Esophagus muscularis mucosa (tissue), 4 donors: ENCODE measurements at regions not wholly inside any gene's neighbourhood (a gene's known extent, or its start where the extent isn't known, plus 50 kb on each side); places are given as distances from the start of the nearest gene placed in this dataset.

Experiments
- DNase-seq: peaks from one replicate; pipeline ENCODE4 v3.0.0-alpha.2; 2017; ENCODE audit errors: extremely low spot score
- H3K27ac ChIP-seq, 4 donors: fragments of 200-600 bp; sonication (generic); replicated peaks in 1 of 4; 1 replicate in 3 of 4; 2 replicates in 1 of 4; pipeline ENCODE4 v1.5.1; 2016 to 2019; ENCODE audit warnings: mild to moderate bottlenecking in 1 of 4
- H3K27me3 ChIP-seq, 4 donors: fragments of 200-600 bp; sonication (generic); one replicate each; pipeline versions ENCODE4 v1.5.1 to v1.6.0; 2016 to 2019
- H3K36me3 ChIP-seq, 4 donors: fragments of 200-600 bp; sonication (generic); one replicate each; pipeline ENCODE4 v1.5.1; 2016 to 2019
- H3K4me1 ChIP-seq, 4 donors: fragments of 200-600 bp; sonication (generic); one replicate each; pipeline ENCODE4 v1.5.1; 2016 to 2019
- H3K4me3 ChIP-seq, 4 donors: fragments of 200-600 bp; sonication (generic); 1 replicate in 2 of 4; 2 replicates in 2 of 4; pipeline ENCODE4 v1.5.1; 2016 to 2019; ENCODE audit warnings: mild to moderate bottlenecking in 4 of 4, moderate library complexity in 1 of 4
- H3K9me3 ChIP-seq, 4 donors: fragments of 200-600 bp; sonication (generic); 1 replicate in 3 of 4; 2 replicates in 1 of 4; pipeline ENCODE4 v1.5.1; 2016 to 2019
- EP300 ChIP-seq: sonication (generic); formaldehyde crosslinking; IDR thresholded peaks from one replicate; pipeline ENCODE4 v1.6.1; 2017; ENCODE audit warnings: antibody characterized with exemption
- POLR2A ChIP-seq: fragments of 450-650 bp; IDR thresholded peaks from one replicate; pipeline ENCODE4 v1.6.1; 2017; ENCODE audit warnings: antibody characterized with exemption, moderate library complexity, mild to moderate bottlenecking, low read depth
- POLR2AphosphoS5 ChIP-seq, 2 donors: sonication (generic); formaldehyde crosslinking; IDR thresholded peaks; one replicate each; pipeline ENCODE4 v1.6.1; 2017; ENCODE audit warnings: antibody characterized with exemption in 2 of 2
- WGBS: methylation state at CpG from one replicate; pipeline ENCODE4 v1.1.5; 2018; 5-methylcytosine and 5-hydroxymethylcytosine counted together
- intact Hi-C: fragments of 100-400 bp; cut with DNase I; formaldehyde crosslinking; loops from one replicate; pipeline ENCODE4 v1.15.1; 2023
- TF ChIP-seq, protein P1 (sequence below), 3 experiments: fragments of 200-600 bp in 2 of 3; fragments of 450-650 bp in 1 of 3; sonication (generic) in 2 of 3; IDR thresholded peaks; one replicate each; pipeline ENCODE4 v1.5.1; 2017 to 2019; ENCODE audit warnings: antibody characterized with exemption in 3 of 3, mild to moderate bottlenecking in 2 of 3, moderate library complexity in 1 of 3

DNA sequence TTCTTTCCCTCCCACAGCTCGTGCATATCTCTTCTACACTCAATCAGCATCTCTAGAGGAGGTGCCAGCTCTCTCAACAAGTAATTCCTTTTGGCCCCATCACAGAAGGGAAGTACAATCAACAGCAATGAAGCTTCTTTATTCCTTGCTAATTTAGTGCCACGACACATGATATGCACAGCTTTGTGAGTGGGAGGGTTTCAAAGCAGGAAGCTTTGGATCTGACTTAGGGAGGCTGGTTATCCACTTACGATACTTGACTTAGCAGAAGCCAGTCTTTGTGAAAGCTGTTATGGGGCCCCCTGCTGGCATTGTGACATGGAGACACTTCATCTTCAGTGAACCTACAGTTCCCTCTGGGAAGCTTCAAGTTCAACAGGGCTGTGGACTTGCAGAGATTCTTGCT is 81.0 kb downstream of the TMEM100 start:
- intact Hi-C loops, result loop anchor here (5.0 kb wide), 1 partner anchor 114 kb away; no protein-coding TSS in a partner anchor

DNA sequence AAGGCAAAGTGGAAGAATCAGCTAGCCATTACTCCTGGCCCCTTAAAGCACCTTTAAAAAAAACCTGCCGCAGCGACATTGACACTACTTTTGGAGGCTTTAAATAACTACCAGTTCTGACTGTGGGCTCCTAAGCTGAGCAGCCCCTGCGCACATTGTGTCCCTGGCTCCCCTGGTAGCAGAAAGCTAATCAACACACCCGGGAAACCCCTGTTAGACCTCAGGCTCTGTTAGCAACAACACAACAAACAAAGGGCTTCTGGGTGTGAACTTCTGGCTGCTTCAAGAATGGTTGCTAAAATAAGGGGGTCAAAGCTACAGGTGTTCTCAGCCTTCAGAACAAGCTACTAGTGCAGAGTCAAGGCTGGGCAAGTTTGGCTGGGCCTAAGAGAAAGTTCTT is 83.6 kb downstream of the TMEM100 start:
- Histone ChIP-seq H3K4me3 (no peak overlapping the region), H3K36me3 (no peaks in the 10 kb centered on the region), H3K9me3 (no peaks in the 10 kb centered on the region), H3K27ac (no peak overlapping the region), H3K27me3 (no peaks in the 10 kb centered on the region), H3K4me1 (peaks cover 5 to 14% (median 11%) of the 10 kb centered on the region in 4 donors)
- 92% methylated on average over 3 of the region's 4 CpGs for WGBS
- intact Hi-C loops, result no loop called here
- DNase-seq, result no peak
- no peak for TF ChIP-seq POLR2A
- TF ChIP-seq POLR2AphosphoS5 (IDR thresholded peaks at IDR 0.05), result no peak
- TF ChIP-seq, protein P1, sequence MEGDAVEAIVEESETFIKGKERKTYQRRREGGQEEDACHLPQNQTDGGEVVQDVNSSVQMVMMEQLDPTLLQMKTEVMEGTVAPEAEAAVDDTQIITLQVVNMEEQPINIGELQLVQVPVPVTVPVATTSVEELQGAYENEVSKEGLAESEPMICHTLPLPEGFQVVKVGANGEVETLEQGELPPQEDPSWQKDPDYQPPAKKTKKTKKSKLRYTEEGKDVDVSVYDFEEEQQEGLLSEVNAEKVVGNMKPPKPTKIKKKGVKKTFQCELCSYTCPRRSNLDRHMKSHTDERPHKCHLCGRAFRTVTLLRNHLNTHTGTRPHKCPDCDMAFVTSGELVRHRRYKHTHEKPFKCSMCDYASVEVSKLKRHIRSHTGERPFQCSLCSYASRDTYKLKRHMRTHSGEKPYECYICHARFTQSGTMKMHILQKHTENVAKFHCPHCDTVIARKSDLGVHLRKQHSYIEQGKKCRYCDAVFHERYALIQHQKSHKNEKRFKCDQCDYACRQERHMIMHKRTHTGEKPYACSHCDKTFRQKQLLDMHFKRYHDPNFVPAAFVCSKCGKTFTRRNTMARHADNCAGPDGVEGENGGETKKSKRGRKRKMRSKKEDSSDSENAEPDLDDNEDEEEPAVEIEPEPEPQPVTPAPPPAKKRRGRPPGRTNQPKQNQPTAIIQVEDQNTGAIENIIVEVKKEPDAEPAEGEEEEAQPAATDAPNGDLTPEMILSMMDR (IDR thresholded peaks at IDR 0.05), result no peak

More for the DNA sequence above, 81.0 kb downstream of the TMEM100 start:
- Histone ChIP-seq H3K9me3 (no peaks in the 10 kb centered on the region), H3K27me3 (no peaks in the 10 kb centered on the region), H3K4me3 (no peak overlapping the region), H3K27ac (no peak overlapping the region), H3K36me3 (no peaks in the 10 kb centered on the region), H3K4me1 (no peaks in the 10 kb centered on the region)
- TF ChIP-seq POLR2A (no peak), EP300 (no peak), POLR2AphosphoS5 (IDR thresholded peaks at IDR 0.05) (no peak)
- TF ChIP-seq, protein P1 (IDR thresholded peaks at IDR 0.05), result peak; percentile 33 to 51 (median 47)
- 69% methylated on average over 3 of the region's 3 CpGs for WGBS
- DNase-seq, result no peak

DNA sequence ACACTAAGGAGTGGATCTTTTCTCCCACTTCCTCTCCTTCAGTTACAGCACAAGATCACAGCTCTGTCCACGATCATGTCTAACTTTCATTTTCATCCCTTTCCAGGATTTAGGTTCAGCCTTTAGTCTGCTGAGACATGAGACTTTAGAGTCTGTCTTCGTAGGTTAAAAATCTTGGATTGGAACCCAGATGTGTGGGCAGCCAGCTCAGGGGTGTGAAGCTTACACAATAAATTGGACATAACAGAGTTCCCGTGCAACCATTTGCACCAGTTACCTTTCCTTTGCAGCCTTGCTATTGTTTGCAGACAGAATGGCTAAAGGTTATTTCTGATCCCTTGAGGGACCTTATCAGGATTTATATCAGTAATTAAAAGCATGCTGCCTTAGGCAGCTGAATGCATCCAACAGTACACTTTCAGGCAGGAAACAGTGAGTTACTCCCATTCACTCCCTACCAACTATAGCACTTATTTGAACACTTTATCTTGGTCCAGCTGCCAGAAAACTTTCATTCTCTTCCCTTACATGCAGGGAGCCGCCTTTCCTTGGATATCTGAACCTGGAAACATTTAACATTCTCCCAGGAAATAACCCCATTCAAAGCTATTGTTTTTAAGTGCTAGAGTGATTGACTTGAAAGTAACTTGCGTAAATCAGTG is 87.3 kb downstream of the TMEM100 start:
- Histone ChIP-seq H3K27ac (no peak overlapping the region), H3K4me3 (peak overlapping the region in 3 of 4 donors; percentile 3 to 10 (median 5)), H3K36me3 (no peaks in the 10 kb centered on the region), H3K9me3 (no peaks in the 10 kb centered on the region), H3K27me3 (no peaks in the 10 kb centered on the region), H3K4me1 (peaks cover 5 to 14% (median 11%) of the 10 kb centered on the region in 4 donors)
- intact Hi-C loops, result no loop called here
- no peak for DNase-seq
- 34% methylated on average over 5 of the region's 5 CpGs for WGBS
- TF ChIP-seq, protein P1 (IDR thresholded peaks at IDR 0.05), result no peak
- TF ChIP-seq EP300, result no peak
- TF ChIP-seq POLR2AphosphoS5 (IDR thresholded peaks at IDR 0.05), result no peak
- no peak for TF ChIP-seq POLR2A

DNA sequence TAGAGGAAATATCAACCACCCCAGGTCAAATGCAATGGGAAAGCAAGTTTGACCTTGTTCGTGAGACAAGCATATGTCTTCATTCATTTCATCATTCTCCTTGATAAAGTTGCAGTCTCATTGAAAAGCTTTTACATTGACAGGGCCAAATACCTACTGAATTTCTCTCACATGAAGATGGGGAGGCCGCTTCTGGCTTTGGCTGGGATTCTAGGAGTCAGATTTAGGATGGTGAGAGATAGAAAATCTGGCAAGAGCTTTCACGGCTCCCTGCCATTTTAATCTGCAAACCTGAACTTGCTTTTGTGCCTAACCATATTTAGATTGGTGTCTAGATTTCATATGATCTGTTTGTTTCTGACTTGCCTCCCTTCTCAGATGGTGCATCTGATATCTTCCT is 88.0 kb downstream of the TMEM100 start:
- WGBS, result 77% methylated on average over 3 of the region's 3 CpGs
- Histone ChIP-seq H3K4me3 (no peak overlapping the region), H3K27me3 (no peaks in the 10 kb centered on the region), H3K27ac (no peak overlapping the region), H3K9me3 (no peaks in the 10 kb centered on the region), H3K4me1 (peaks cover 5 to 14% (median 11%) of the 10 kb centered on the region in 4 donors), H3K36me3 (no peaks in the 10 kb centered on the region)
- intact Hi-C loops, result no loop called here
- no peak for DNase-seq
- TF ChIP-seq POLR2A (no peak), EP300 (no peak), POLR2AphosphoS5 (IDR thresholded peaks at IDR 0.05) (no peak)
- TF ChIP-seq, protein P1 (IDR thresholded peaks at IDR 0.05), result no peak

DNA sequence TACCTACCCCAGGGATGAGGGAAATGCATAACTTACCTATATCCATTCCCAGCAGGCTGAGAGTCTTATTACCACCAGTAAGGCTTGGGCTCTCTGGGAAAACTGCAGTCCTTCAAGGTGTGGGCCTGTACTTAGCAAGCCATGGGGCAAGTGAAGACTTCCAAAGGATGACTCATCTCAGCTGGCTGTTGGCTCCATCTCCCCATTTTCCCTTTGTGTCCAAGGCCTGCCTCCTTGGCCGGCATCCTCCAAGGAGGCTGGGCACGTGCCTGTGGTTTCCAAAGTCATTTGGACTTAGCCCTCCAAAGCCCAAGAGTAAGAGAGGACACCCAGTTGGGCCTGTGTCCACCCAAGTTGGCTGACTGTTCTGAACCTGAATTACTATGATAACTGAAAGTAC is 89.8 kb downstream of the TMEM100 start:
- Histone ChIP-seq H3K27ac (no peak overlapping the region), H3K4me1 (peaks cover 5 to 14% (median 11%) of the 10 kb centered on the region in 4 donors), H3K27me3 (no peaks in the 10 kb centered on the region), H3K4me3 (no peak overlapping the region), H3K36me3 (no peaks in the 10 kb centered on the region), H3K9me3 (no peaks in the 10 kb centered on the region)
- WGBS, result 76% methylated on average over 2 of the region's 2 CpGs
- TF ChIP-seq, protein P1 (IDR thresholded peaks at IDR 0.05), result no peak
- TF ChIP-seq POLR2A (no peak), EP300 (no peak), POLR2AphosphoS5 (IDR thresholded peaks at IDR 0.05) (no peak)
- DNase-seq, result no peak
- intact Hi-C loops, result no loop called here
